ENCODE measurements at regions not wholly inside any gene's neighbourhood (a gene's known extent, or its start where the extent isn't known, plus 50 kb on each side); places are given as distances from the start of the nearest gene placed in this dataset.
A peak's percentile ranks its signal among the peaks of the same experiment; 100 is the strongest.
"Not testable (repeated sequence)": the region's sequence is repeated elsewhere in the genome, so short reads cannot be mapped to it uniquely, and the experiment has no call there.

DNA sequence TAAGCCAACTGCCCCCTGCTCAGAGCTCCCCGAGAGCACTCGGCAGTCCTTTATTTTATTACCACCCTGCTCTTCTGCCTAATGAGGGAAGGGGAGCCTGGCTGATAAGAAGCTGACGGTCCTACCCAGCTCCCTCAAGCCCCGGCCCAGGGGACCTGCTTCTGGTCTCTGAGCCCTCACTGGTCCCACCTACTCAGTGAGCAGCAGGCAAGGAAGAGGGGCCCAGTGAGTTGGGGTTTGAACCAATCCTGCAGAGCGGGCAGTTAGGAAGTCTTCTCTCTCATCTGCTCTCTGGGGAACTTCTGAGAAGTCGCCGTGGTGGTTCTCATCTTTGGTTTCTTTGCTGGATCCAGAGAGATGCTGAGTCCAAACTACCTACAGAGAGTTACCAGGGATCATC lies 218.9 kb downstream of the NDUFA10 start:
- no peaks in the 10 kb centered on the region for H3K36me3 Mint-ChIP-seq (ENCODE audit: low read depth)
- no peaks in the 10 kb centered on the region for H3K4me1 Mint-ChIP-seq (ENCODE audit: low read depth)
- no peaks in the 10 kb centered on the region for H3K9me3 Mint-ChIP-seq
- H3K27ac Mint-ChIP-seq: no peak overlapping the region
- no peaks in the 10 kb centered on the region for H3K27me3 Mint-ChIP-seq
- peak; percentile 19 for DNase-seq
- no peak overlapping the region for H3K4me3 Mint-ChIP-seq

DNA sequence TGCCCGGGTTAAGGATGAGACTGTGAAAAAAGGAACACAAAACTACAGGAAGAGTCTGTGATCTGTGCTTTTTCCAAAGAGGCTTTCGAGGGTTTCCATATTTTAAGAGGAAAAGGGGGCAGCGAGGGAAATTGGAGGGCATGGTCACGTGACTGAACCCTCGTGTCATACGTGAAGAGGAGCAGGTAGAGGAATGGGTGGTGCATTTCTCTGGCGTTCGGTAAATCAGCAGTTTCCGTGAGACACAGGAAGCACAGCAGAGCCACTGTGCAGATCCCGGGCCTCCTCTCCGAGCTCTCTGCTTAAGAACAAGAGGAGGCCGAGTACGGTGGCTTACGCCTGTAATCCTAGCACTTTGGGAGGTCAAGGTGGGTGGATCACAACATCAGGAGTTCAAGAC lies 219.7 kb downstream of the NDUFA10 start:
- H3K9me3 Mint-ChIP-seq: peaks cover 4% of the 10 kb centered on the region
- H3K27me3 Mint-ChIP-seq: peaks cover 2% of the 10 kb centered on the region
- no peak overlapping the region for H3K4me3 Mint-ChIP-seq
- no peak for DNase-seq
- H3K4me1 Mint-ChIP-seq (ENCODE audit: low read depth): no peaks in the 10 kb centered on the region
- no peak overlapping the region for H3K27ac Mint-ChIP-seq
- no peaks in the 10 kb centered on the region for H3K36me3 Mint-ChIP-seq (ENCODE audit: low read depth)

DNA sequence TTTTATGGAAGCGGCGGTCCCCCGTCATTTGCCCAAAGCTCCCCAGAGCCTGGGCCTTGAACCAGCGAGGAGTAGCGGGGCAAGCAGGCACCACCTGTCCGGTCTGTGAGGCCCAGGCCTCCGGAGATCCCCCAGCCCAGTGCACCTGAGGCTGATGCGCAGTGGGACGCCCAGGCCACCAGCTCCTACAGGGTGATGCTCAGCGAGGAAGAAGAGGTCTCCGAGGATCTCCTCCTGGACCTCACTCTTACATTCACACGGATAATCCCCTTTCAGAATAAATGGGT lies 220.2 kb downstream of the NDUFA10 start:
- Mint-ChIP-seq H3K27me3 (peaks cover 6% of the 10 kb centered on the region), H3K4me1 (ENCODE audit: low read depth) (no peaks in the 10 kb centered on the region), H3K9me3 (peaks cover 6% of the 10 kb centered on the region), H3K27ac (no peak overlapping the region), H3K36me3 (ENCODE audit: low read depth) (no peaks in the 10 kb centered on the region), H3K4me3 (no peak overlapping the region)
- DNase-seq: peak; percentile 3

DNA sequence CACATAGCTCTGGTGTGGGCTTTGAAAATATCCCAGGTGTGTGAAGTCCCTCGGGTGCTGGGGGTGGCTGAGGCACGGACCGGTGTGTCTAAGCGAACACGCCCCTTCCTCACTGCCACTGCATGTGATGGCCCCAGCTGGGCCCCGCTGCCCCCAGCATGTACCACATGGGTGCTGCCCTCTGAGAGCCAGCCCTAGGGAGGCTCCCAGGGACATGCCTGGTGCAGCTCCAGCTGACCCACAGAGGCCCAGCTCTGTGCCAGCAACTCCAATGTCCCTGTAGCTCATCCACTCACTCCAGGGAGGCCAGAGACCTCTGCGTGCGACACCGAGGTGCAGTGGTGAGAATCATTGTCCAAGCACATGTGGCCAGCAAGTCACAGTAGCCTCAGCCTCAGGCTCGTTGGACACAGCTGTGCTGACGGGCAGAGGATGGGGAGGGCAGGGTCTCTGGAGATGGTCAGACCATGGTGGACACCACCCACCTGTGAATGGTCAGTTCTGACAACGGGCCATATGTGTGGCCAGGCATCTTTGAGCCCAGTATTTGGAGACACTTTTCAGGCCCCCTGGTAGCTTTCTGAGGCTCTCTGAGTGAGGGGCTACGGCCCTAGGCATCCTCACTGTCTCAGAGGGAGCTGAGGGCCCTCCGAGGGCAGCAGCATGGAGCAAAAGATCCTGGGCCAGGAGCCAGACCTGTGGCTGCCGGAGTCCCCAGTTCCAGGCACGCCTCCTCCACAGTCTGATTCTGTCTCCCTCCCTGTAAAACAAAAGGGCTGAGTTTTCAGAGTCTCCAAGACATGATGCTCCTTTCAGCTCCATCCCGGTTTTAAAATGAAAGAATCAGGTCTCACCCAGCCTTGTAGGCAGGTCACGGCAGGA lies 220.7 kb downstream of the NDUFA10 start:
- H3K9me3 Mint-ChIP-seq: peaks cover 6% of the 10 kb centered on the region
- peak; percentile 20 for DNase-seq
- H3K36me3 Mint-ChIP-seq (ENCODE audit: low read depth): no peaks in the 10 kb centered on the region
- H3K27ac Mint-ChIP-seq: no peak overlapping the region
- no peaks in the 10 kb centered on the region for H3K4me1 Mint-ChIP-seq (ENCODE audit: low read depth)
- no peak overlapping the region for H3K4me3 Mint-ChIP-seq
- peaks cover 12% of the 10 kb centered on the region for H3K27me3 Mint-ChIP-seq

DNA sequence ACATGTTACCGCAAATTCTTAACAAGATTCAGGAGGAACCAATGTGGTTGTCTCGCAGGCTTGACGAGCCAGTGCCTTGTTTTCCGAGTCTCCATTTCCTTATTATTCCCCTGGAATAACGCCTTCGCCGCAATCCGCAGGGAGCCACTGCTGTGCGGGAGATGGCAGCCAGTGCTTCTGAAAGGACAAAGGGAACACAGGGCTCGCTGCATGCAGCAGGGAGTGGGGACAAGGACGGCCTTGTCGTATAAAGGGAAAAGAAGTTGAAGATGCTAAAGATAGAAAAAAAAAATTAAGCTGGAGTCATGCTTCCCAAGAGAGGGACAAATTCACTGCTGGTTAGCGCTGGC lies 221.4 kb downstream of the NDUFA10 start:
- no peak for DNase-seq
- no peak overlapping the region for H3K4me3 Mint-ChIP-seq
- peaks cover 12% of the 10 kb centered on the region for H3K27me3 Mint-ChIP-seq
- no peak overlapping the region for H3K27ac Mint-ChIP-seq
- H3K4me1 Mint-ChIP-seq (ENCODE audit: low read depth): no peaks in the 10 kb centered on the region
- peaks cover 6% of the 10 kb centered on the region for H3K9me3 Mint-ChIP-seq
- H3K36me3 Mint-ChIP-seq (ENCODE audit: low read depth): no peaks in the 10 kb centered on the region

DNA sequence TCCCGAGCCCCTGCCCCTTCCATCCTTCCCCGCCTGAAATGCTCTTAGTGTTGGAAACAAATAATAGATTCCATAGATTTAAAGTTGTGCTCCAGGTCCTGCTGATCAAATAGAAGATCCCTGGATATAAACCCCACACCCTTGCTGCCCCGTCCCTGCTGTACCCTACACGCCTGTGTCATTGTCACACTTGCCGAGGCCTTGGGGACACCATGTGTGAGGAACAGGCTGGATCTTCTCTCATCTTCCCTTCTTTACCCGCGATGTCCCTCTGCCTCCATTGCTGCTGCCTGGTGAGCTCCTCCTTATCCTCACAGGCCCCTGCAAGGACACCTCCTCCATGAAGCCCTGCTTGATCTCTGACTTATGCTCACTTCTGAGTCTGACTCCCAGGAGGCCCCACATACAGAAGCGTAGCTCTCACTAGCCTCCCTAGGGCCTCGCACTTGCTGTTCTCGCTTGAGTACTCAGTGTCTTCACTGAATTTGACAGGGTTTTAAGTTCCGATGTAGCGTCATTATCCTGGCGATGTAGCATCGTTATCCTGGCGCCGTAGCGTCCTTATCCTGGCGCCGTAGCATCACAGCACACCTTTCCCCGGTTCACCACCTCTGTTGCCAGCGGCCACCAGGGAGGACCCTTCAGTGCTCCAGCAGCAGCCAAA lies 221.9 kb downstream of the NDUFA10 start:
- H3K4me3 Mint-ChIP-seq: no peak overlapping the region
- peaks cover 12% of the 10 kb centered on the region for H3K27me3 Mint-ChIP-seq
- H3K4me1 Mint-ChIP-seq (ENCODE audit: low read depth): no peaks in the 10 kb centered on the region
- no peak overlapping the region for H3K27ac Mint-ChIP-seq
- H3K36me3 Mint-ChIP-seq (ENCODE audit: low read depth): no peaks in the 10 kb centered on the region
- peaks cover 6% of the 10 kb centered on the region for H3K9me3 Mint-ChIP-seq
- peak; percentile 23 for DNase-seq

DNA sequence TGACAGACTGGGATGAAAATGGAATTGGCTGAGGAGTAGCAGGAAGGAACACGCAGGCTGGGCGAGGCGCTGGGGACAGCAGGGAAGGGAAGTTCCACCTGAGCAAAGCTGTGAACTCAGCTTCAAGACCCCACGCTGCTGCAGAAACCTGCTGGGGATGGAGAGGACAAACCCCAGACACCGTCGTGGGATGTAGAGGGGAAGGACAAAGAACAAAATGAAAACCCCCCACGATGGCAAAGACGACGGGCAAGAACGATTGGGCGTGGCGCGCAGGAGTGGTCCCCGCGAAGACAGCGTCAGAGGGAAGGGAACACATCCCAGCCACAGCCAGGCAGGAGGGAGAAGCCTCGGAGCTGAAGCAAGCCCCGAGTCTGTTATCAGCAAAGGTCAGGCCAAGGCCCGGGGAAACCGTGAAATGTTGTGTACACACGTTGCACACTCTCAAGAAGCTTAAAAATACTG lies 222.9 kb downstream of the NDUFA10 start:
- Mint-ChIP-seq H3K4me3 (no peak overlapping the region), H3K4me1 (ENCODE audit: low read depth) (no peaks in the 10 kb centered on the region), H3K36me3 (ENCODE audit: low read depth) (no peaks in the 10 kb centered on the region), H3K9me3 (peaks cover 6% of the 10 kb centered on the region), H3K27ac (no peak overlapping the region), H3K27me3 (peaks cover 12% of the 10 kb centered on the region)
- peak; percentile 3 for DNase-seq

DNA sequence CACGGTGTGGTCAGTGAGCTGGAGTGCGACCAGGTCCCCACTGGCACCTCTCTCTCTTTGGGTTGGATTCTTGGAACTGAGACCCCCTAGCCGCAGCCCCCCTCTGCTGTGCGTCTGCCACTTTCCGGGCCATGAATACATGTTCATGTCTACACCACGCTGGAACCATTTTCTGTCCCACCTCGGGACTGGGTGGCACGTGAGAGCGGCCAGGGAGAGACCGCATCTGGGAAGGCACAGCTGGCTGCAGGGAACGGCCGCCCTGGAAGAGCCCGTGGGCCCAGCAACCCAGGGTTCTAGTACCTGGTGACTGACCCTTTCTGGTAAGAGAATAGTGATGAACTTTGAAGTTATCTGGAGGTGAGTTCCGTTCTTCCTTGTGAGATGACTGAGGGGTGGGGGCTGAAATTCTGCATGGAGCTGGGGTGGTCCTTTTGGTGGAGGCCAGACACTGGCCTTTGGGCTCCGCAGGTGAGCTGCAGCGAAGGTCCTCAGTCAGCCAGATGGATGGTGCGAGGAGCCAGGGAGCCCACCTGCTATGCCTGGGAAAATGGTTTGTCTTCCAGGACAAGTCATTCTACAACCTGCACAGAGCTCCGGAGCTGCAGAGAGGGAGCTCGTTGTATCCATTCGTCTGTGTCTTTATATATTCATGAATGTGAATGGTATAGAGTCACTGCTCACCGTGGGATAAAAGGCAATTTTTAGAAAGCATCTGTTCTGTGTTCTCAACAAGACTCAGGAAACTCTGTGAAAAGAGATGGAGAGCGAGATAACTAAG lies 223.5 kb downstream of the NDUFA10 start:
- no peak overlapping the region for H3K4me3 Mint-ChIP-seq
- no peak overlapping the region for H3K27ac Mint-ChIP-seq
- no peaks in the 10 kb centered on the region for H3K36me3 Mint-ChIP-seq (ENCODE audit: low read depth)
- peaks cover 12% of the 10 kb centered on the region for H3K27me3 Mint-ChIP-seq
- no peaks in the 10 kb centered on the region for H3K4me1 Mint-ChIP-seq (ENCODE audit: low read depth)
- DNase-seq: peak; percentile 14
- H3K9me3 Mint-ChIP-seq: peaks cover 6% of the 10 kb centered on the region

DNA sequence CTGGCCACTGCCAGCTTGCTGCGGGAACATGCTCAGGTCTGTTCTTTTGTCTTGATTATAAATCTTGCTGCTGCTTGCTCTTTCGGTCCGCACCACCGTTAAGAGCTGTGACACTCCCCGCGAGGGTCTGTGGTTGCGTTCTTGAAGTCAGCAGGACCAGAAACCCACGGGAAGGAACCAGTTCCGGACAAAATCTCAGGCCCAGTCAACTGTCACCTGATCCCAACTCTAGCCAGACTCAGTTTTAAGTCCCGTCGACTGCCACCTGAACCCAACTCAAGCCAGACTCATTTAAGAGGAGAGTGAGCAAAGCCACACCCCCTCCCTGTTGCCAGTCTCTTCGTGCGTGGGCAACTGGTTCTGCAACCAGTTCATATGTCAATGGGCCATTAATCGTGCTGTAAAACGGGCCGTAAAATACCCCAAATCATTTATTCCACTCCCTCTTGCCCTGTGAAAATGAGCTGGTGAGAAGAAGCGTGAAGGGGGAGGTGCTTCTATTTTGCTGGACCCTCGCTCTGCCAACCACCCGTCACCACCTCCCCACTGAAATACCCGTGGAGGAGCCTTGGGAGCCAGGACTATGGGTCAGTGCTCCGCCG lies 224.3 kb downstream of the NDUFA10 start:
- Mint-ChIP-seq H3K27me3 (peaks cover 12% of the 10 kb centered on the region), H3K36me3 (ENCODE audit: low read depth) (no peaks in the 10 kb centered on the region), H3K27ac (no peak overlapping the region), H3K4me3 (no peak overlapping the region), H3K9me3 (peaks cover 6% of the 10 kb centered on the region), H3K4me1 (ENCODE audit: low read depth) (no peaks in the 10 kb centered on the region)
- DNase-seq: peak; percentile 5

DNA sequence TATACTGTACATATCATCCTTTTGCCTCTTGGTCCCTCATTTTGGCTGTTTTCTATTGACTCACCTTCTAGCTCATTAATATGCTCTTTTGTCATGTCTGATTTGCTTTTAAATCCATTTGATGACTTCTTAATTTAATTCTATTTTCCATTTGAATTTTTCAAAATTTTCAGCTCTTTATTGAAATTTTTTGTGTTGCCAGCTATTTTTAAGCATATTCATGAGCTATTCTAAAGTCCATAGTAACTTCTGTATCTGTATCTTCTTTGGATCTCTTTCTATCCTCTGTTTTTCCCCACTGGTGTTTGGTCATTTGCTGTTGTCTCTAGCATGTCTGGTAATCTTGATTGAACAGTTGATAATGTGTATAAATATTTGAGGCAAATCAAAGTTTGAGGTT lies 227.8 kb downstream of the NDUFA10 start:
- Mint-ChIP-seq H3K4me1 (ENCODE audit: low read depth) (no peaks in the 10 kb centered on the region), H3K36me3 (ENCODE audit: low read depth) (no peaks in the 10 kb centered on the region)

DNA sequence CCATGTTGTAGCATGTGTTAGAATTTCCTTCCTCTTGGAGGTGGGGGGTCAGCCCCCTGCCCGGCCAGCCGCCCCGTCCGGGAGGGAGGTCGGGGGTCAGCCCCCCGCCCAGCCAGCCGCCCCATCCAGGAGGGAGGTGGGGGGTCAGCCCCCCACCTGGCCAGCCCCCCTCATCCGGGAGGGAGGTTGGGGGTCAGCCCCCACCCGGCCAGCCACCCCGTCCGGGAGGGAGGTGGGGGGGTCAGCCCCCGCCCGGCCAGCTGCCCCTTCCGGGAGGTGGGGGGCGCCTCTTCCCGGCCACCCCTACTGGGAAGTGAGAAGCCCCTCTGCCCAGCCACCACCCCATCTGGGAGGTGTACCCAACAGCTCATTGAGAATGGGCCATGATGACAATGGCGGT lies 229.4 kb downstream of the NDUFA10 start:
- not testable (repeated sequence) for H3K4me3 Mint-ChIP-seq; H3K4me1 Mint-ChIP-seq (ENCODE audit: low read depth); H3K36me3 Mint-ChIP-seq (ENCODE audit: low read depth); H3K27ac Mint-ChIP-seq; H3K9me3 Mint-ChIP-seq
- DNase-seq: peak; percentile 7
- peaks cover 12% of the 10 kb centered on the region for H3K27me3 Mint-ChIP-seq

More for the DNA sequence above, 227.8 kb downstream of the NDUFA10 start:
- Mint-ChIP-seq H3K4me3 (no peak overlapping the region), H3K9me3 (peaks cover 6% of the 10 kb centered on the region), H3K27me3 (peaks cover 12% of the 10 kb centered on the region), H3K27ac (no peak overlapping the region)
- no peak for DNase-seq

DNA sequence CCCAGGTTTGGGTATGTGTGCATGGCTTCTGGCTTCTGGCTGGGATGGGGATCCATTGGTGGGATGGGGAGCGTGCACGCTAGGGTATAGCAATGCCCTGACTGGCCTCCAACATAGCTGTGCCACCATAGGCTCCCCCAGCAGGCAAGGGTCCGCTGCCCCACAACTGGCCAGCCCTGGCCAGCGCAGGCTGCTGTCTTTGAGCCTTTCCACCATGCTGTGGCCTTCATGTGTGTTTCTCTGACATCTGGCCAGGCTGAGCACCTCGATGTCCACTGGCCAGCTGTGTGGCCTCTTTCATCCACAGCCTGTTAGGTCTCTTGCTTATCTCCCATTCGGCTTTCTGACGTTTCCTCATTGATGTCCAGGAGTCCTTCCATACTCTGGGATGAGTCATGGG lies 231.3 kb downstream of the NDUFA10 start:
- Mint-ChIP-seq H3K9me3 (no peaks in the 10 kb centered on the region), H3K27ac (no peak overlapping the region)

DNA sequence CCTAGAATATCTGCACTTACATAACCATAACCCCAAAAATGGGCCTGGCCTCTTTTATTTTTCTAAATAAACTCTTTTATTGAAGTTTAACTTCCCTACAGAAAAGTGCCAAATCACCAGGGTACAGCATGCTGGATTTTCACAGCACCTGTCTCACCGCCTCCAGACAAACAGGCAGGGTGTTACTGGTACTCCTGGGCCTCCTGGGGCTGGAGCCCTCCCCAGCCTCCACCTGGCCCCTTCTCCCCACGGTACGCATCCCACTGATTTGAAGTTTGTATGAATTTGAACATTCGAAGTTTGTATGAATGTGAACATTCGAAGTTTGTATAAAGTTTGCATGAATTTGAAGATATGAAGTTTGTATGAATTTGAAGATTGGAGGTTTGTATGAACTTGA lies 232.1 kb downstream of the NDUFA10 start:
- Mint-ChIP-seq H3K4me3 (no peak overlapping the region), H3K4me1 (ENCODE audit: low read depth) (no peaks in the 10 kb centered on the region), H3K27me3 (no peaks in the 10 kb centered on the region), H3K36me3 (ENCODE audit: low read depth) (no peaks in the 10 kb centered on the region), H3K27ac (no peak overlapping the region), H3K9me3 (no peaks in the 10 kb centered on the region)
- no peak for DNase-seq

More for the DNA sequence above, 231.3 kb downstream of the NDUFA10 start:
- H3K4me1 Mint-ChIP-seq (ENCODE audit: low read depth): no peaks in the 10 kb centered on the region
- H3K4me3 Mint-ChIP-seq: no peak overlapping the region
- DNase-seq: peak; percentile 3
- H3K27me3 Mint-ChIP-seq: no peaks in the 10 kb centered on the region
- H3K36me3 Mint-ChIP-seq (ENCODE audit: low read depth): no peaks in the 10 kb centered on the region

DNA sequence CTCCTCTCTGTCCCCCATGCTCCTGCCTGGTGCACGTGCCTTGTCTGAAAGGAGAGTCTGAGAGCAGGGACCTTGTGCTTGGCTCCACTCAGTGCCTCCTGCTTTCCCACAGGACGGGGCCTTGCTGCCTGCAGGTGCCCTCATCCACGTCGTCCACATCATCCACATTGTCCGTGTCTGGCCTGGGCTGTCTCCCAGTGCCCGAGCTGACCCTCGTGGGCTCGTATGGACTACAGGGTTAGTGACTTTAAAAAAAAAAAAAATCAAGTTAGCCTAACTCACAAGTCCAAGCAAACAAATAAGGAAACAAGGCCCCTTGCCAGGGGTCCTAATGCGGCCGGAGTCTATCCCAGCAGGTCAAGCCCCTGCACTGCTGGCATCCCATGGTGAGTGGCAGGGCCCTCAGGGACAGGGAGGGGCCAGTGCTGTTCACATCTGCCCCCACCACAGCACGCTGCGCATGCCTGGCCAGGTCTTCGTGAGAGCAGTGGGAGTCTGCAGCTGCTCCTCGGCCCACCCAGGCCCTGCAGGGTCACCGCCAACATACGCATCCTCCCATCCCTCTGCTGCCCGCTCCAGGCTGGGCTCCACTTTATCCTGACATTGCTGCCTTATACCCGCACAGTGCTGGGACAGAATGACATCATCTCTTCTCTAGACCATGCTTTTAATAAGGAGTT lies 232.6 kb downstream of the NDUFA10 start:
- Mint-ChIP-seq H3K4me1 (ENCODE audit: low read depth) (no peaks in the 10 kb centered on the region), H3K9me3 (no peaks in the 10 kb centered on the region), H3K4me3 (no peak overlapping the region), H3K27ac (no peak overlapping the region), H3K36me3 (ENCODE audit: low read depth) (no peaks in the 10 kb centered on the region), H3K27me3 (no peaks in the 10 kb centered on the region)
- DNase-seq: peak; percentile 11
